ENCODE measurements at regions not wholly inside any gene's neighbourhood (a gene's known extent, or its start where the extent isn't known, plus 50 kb on each side); places are given as distances from the start of the nearest gene placed in this dataset.

DNA sequence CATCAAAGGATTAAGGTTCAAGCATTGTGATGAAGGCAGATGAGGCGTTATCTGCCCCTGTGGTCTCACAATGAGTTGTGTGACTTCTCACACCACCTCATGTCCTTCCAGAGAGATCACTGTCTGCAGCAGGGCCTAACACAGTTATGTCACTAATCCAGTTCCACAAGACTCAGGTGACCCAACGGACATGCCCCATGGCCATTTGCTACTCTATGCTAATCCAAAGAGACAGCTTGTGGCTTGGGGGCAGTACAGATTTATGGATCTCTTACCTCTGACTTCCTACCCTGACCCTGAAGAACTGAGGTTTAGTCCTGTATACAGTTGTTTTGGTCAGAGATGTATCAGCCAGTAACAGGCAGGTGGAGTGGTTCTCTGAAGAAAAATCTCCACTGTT is 147.1 kb downstream of the GLUL start:
- no peak overlapping the region for H3K4me3 ChIP-seq (ENCODE audit: low read depth, low read length)
- DNase-seq (ENCODE audit: low read depth): no peak
- no peak for TF ChIP-seq CTCF (conservative IDR thresholded peaks at IDR 0.05; ENCODE audit: low read depth, low read length)

GRCh38 chr1:182242641-182243040 is 148.9 kb downstream of the GLUL start:
- H3K4me3 ChIP-seq (ENCODE audit: low read depth, low read length): no peak overlapping the region
- DNase-seq (ENCODE audit: low read depth): no peak
- no peak for TF ChIP-seq CTCF (conservative IDR thresholded peaks at IDR 0.05; ENCODE audit: low read depth, low read length)

DNA sequence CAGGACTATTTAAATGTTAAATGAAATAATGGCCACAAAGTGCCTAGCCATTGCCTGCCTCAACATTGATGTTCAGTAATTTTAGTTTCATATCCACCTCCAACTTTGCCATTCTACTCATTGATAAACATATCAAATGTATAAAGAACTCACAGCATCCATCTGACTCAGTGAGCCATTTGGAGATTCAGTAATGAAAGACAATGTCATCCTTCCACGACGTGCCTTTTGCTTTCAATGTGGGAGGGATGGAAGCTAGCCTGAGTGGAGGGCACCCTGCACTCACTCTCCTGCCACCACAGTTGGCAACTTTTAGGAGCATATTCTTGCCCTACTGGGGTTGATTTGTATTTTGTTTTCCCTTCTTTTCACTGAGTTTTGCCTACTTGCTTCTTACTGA is 151.5 kb downstream of the GLUL start:
- no peak for TF ChIP-seq CTCF (conservative IDR thresholded peaks at IDR 0.05; ENCODE audit: low read depth, low read length)
- H3K4me3 ChIP-seq (ENCODE audit: low read depth, low read length): no peak overlapping the region
- DNase-seq (ENCODE audit: low read depth): no peak

GRCh38 chr1:182238421-182238820 is 153.2 kb downstream of the GLUL start:
- DNase-seq (ENCODE audit: low read depth): no peak
- TF ChIP-seq CTCF (conservative IDR thresholded peaks at IDR 0.05; ENCODE audit: low read depth, low read length): no peak
- H3K4me3 ChIP-seq (ENCODE audit: low read depth, low read length): no peak overlapping the region

- TF ChIP-seq CTCF (conservative IDR thresholded peaks at IDR 0.05; ENCODE audit: low read depth, low read length): no peak
- no peak for DNase-seq (ENCODE audit: low read depth)
- no peak overlapping the region for H3K4me3 ChIP-seq (ENCODE audit: low read depth, low read length)
These were observed 154.3 kb downstream of the GLUL start for GRCh38 chr1:182237329-182237728.

DNA sequence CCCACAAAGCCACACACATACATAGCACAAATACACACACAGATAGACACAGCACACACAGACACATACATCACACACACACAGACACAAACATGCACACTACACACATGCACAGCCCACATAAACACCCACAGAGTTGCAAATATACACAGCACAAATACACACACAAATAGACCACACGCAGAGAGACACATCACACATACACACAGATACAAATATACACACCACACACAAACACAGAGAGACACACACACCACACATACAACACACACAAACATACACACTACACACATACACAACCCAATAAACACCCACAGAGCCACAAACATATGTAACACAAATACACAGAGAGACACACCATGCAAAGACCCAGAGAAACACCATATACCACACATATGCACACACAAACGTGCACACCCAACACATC is 154.9 kb downstream of the GLUL start:
- DNase-seq (ENCODE audit: low read depth): no peak
- no peak for TF ChIP-seq CTCF (conservative IDR thresholded peaks at IDR 0.05; ENCODE audit: low read depth, low read length)
- no peak overlapping the region for H3K4me3 ChIP-seq (ENCODE audit: low read depth, low read length)

GRCh38 chr1:182235952-182236650 is 155.5 kb downstream of the GLUL start:
- no peak for DNase-seq (ENCODE audit: low read depth)
- no peak for TF ChIP-seq CTCF (conservative IDR thresholded peaks at IDR 0.05; ENCODE audit: low read depth, low read length)
- no peak overlapping the region for H3K4me3 ChIP-seq (ENCODE audit: low read depth, low read length)
